HG03175 (cell line): ENCODE measurements at regions not wholly inside any gene's neighbourhood (a gene's known extent, or its start where the extent isn't known, plus 50 kb on each side); places are given as distances from the start of the nearest gene placed in this dataset.

ENCODE experiments used
- ATAC-seq: cut with Tn5 transposase; IDR thresholded peaks from one replicate; pipeline ENCODE4 v1.9.1; 2021; ENCODE audit warnings: mild to moderate bottlenecking, moderate library complexity; ENCODE audit not compliant: unreplicated experiment

DNA sequence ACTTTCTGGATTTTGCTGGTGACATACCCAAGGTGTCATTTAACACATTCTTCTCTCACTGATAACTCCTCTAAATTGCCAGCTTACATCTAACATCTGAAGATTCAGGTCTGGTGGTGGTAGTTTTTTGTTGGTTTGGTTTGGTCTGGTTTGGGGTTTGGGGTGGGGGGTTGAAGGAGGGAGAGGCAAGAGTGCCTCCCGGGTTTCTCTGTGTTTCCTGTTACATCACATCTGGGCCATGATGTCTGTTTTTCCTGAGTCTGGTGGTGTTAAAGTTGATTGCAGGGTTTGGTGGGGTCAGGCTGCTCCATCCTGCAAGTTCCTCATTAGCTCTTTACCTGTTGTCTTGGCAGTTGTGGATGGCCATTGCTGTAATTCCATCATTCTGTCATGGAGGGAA, 155.8 kb upstream of the UBL3 start:
- no peak for ATAC-seq

GRCh38 chr13:30004204-30004603, 153.8 kb upstream of the UBL3 start:
- no peak for ATAC-seq

DNA sequence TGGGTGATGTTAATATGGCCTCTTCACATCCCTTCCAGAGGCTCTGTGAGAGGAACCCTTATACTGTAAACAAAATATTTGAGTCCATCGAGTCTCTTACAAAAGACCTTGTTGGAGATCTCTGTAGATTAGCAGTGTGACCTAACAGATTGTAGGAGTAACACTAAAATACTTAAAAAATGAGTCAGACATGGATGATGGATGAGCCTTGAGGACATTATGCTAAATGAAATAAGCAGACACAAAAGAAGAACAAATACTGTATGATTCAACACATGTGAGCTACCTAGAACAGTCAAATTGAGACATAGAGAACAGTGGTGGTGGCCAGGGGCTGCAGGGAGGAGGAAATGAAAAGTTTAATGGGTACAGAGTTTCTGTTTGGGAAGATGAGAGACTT, 152.2 kb upstream of the UBL3 start:
- no peak for ATAC-seq

DNA sequence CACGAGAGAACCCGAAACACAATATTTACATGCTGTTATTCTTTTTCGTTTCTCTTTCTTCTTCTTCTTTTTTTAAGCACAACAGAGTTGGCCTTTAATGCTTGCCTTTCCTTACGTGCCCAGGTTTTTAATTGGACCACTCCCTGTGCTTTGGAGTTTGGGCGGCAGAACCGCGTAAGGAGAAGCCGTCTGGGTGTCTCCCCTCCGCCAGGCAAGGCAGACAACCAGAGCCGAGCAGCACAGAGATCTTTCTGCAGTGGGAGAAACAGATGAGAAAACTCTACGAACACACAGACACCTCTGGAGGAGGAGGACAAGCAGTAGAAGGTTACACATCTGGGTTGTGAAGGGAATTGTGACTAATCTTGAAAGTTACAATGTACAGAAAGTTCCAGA, 150.0 kb upstream of the UBL3 start:
- ATAC-seq, result no peak

DNA sequence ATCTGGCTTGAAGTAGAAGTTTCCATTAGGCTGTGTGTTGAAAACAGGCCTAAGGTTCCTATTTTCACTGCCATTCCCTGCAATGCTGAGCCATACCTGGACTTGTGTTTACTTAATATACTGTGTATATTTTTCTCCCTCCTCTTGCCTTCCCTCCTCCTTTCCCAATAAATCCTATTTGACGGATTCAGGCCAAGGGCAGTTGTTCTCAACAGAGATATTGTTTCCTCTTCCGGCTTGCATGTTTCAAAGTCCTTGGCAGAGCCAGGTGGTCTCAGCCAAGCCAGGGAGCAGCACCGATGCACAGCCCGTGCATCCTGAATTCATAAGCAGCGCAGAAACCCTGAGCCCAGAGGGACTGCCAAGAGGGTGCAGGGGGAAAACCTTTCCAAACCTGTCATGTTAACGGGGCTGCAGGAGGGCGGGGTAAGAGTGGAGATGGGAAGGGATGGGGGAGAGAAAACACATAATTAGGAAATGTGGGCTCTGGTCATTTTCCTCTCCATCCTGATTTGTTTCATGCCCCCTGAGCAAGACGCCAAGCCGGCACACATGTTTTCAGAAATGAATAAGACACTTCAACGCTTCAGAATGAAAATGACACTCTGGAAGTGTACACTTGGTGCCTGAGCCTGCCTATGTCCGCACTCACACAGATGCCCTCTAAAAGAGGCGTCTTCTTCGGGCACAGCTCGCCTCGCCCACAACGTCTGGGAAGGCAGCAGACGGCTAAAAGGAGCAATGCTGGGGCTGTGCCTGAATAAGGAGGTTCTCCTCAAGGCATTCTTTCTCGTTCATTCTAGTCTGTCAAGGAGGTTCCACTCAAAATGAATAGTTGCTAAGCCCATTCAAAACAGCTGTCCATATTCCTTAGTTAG, 149.3 kb upstream of the UBL3 start:
- no peak for ATAC-seq

- no peak for ATAC-seq
These were observed 145.9 kb upstream of the UBL3 start for GRCh38 chr13:29996316-29996715.

DNA sequence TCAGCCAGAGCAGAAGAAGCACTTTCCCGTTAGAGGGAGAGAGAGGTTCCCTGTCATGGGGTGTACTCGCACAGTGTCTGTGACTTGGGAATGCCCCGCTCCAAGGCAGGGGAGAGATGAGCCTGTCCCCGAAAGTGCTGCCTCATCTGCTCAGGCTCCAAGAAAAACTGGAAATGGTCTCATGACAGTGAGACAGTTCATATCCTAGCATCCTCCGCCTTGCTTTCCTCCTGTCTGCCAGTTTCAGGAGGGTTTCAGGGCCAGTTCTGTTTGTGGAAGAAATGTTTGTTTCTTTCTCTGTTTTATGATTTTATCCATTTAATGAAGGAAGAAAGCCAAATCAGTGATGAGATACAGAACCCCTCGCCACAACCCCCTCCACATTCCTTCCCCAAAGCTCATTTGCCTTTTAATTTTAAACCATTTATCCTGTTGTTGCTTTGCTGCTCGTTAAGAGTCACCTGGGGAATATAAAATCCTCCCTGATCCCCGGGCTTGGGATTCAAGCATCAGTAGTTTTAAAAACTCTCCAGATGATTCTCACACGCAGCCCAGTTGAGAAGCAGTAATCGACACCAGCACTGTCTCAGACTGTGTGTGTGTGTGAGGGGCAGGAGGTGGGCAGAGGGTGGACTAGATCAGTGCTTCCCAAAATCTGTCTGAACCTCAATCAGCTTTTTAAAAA, 144.6 kb upstream of the UBL3 start:
- no peak for ATAC-seq

DNA sequence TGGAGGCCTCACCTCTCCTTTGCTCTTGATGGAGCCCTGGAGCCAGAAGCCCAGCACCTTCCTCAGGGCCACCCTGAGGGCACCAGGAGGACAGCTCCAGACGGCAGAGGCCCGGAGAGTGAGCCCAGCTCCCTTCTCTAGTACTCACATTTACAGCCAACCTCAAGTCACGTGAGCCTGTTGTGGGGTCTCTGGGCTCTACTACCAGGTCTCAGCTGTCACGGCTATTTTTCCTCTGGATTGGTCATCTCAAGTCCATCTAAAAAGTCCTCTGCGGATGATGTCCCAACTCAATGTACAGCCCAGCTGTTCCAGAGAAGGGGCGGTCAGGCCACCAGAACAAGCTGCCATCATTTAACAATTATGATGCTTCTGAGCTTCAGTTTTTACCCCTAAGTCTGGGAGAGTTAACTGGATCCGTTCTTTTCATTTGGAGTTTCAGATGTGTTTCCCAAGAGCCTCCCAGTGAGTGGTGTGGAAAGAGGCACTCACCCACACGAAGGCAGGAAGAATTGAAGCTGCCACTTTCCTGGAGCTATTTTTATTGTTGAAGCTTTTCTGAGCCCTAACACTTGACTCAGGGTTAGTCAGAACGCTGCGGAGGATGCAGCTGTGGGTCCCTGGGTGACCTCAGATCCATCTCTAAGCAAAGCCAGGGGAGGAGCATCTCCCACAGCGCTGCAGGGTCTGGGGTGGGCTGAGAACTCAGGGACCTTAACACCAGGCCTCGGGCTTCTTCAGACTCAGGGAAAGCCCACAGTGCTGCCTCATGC, 143.5 kb upstream of the UBL3 start:
- no peak for ATAC-seq

GRCh38 chr13:29993196-29993595, 142.8 kb upstream of the UBL3 start:
- no peak for ATAC-seq

DNA sequence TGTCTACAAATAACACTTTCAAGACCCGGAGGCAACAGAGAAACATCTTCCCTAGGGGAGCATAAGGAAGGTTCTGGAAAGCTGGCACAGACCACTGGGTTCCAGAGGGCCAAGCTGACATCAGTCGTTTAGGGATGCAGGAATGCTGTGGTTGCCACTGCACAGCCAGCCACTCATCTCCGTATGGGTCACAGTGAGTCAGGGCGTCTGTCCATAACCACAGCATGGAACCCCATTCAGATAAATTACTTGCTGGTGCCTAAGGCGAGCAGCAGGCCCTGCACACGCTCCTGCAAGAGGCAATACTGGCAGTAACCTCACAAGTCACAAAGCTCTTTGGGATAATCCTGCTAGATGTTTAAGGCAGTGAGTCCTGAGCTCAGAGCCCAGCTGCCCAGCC, 140.9 kb upstream of the UBL3 start:
- ATAC-seq, result no peak

- ATAC-seq, result no peak
These were observed 136.9 kb upstream of the UBL3 start for GRCh38 chr13:29987340-29987739.

- no peak for ATAC-seq
These were observed 129.9 kb upstream of the UBL3 start for GRCh38 chr13:29980339-29980738.

DNA sequence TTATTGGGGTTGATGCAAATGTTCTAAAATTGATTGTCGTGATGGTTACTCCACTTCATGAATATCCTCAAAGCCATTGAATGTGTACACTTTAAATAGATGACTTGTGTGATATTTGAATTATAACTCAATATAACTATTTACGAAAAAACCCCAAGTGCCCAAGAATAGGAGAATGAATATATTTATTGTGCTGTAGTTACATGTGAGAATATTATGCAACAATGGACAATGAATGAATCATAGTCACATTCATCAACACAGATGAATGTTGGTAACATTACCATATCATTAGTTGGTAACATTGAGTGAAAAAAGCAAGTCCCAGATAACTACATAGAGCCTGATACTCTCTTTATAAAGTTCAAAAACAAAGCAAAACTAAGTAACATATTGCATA, 127.8 kb upstream of the UBL3 start:
- ATAC-seq, result no peak

DNA sequence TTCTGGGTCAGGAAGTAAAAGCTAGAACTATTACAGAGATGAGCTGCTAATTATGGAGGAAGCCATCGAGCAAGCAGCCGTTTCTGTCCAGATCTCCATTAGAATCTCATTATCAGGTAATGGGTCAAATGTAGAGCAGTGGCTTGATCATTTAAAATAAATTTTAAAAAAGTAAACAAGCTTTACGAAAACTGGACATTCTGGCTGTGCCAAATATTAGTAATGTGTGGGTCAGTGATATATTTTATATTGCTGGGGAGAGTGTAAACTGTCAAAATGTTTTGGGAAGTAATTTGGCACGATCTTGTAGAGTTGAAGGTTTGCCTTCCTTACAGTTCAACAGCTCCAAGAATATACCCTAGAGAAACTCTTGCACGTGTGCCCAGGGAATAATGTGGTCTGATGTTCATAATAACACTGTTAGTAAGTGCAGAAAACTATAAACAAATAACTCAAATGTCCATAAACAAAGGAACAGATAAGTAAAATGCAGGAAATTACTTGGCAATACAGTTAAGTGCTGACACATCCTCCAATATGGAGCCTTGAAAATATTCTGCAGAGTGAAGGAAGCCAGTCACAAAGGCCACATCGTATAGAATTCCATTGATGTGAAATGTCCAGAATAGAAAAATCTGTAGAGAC, 127.2 kb upstream of the UBL3 start:
- ATAC-seq, result no peak

- ATAC-seq, result no peak
These were observed 126.1 kb upstream of the UBL3 start for GRCh38 chr13:29976535-29976934.

- no peak for ATAC-seq
These were observed 124.9 kb upstream of the UBL3 start for GRCh38 chr13:29975283-29975682.

DNA sequence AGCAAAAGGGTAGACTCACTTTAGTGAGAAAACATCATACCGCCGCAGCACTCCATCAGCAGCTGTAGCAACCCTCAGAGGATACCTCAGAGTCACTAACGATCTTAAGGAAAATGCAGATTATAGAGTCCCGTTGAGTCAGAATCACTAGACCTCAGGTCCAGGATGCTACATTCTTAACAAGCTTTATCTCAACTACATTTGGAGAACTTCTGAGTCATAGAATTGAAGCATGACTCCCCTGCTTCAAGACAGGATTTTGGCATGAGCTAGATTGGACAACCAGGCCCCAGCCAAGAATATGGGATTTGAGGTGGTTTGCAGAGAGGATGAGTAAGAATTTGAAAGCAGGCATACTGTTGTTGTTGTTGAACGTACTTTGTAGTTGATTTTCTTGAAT, 118.9 kb upstream of the UBL3 start:
- no peak for ATAC-seq

- ATAC-seq, result no peak
These were observed 113.9 kb upstream of the UBL3 start for GRCh38 chr13:29964181-29964845.

DNA sequence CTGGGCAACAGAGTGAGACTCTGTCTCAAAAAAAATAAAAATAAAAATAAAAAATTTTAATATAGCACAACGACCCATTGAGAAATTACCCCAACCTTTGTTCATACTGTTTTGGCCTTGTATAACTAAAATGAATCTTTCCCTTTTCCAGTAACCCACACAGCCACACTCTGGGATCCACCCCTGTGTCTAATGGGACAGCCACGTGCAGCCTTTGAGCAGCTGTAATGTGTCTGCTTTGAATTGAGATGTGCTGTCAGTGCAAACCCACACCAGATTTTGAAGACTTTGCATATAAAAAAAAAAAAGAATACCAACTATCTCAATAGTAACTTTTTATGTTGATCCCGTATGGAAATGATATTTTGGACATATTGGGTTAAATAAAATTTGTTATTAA, 112.7 kb upstream of the UBL3 start:
- no peak for ATAC-seq

DNA sequence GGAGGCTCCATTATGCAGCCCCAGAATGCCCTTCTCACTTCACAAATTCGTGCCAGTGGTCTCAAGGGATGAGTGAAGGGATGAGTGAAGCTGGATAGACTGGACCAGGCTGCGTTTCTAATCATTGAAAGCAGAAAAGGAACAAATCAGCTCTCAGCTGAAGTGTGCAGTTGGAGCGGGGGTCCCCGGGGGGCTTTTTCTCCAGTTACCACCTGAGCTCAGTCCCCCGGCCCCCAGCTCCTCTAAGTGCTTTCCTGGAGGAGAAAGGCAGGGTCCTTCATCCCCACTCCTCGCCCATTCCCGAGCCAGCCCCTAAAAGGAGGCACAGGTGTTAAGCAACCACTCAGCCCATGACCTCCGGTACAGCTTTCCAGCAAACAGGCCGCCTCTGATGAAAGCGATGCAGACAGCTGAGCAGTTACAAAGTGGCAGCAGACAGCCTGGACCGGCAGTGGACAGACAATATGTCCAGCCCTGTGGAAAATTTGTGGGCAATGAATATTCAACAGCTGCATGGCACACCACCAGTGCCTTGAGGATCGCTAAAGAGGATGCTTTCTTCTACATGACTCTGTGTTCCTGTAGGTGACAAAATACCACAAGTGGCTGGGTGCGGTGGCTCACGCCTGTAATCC, 110.7 kb upstream of the UBL3 start:
- ATAC-seq, result no peak
